Left renal pelvis (tissue), 4 donors: ENCODE measurements at regions not wholly inside any gene's neighbourhood (a gene's known extent, or its start where the extent isn't known, plus 50 kb on each side); places are given as distances from the start of the nearest gene placed in this dataset.

Experiments
- DNase-seq, 4 donors: peaks; one replicate each; pipeline ENCODE4 v3.0.0-alpha.2; 2013; ENCODE audit warnings: low read depth in 4 of 4, low spot score in 3 of 4

DNA sequence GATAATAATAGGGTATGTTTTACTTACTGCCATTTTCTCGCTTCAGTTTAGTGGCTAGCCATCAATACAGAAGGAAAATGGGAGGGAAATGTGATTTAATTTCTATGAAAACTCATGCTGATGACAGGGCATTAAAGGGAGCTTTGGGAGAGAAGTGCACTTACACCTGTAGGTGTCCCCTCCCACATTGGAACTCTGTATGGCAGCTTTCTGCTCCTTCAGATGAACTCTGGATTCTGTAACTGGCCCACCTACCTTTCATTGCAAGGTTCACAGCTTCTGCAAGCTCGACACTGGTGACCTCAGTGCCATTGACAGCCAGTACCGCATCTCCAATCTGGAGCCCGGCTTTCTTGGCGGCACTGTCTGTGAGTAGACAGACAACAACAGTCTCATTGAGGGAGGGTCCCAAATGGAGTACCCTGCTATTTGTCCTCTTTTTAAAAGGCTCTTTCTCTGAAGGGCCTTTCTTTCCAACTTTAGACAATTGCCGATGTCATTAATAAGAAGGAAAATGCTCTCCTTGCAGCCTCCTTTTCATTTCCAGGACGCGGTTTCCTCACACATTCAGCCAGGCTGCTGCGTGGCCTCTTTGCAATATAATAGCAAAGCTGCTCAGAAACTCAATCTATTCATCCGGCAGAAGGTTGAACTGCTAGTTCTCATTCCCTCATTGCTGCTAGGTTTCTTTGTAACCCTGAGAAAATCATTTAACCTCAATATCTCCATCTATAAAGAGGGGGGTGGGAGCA, 63.6 kb downstream of the NUDT12 start:
- no peak for DNase-seq

DNA sequence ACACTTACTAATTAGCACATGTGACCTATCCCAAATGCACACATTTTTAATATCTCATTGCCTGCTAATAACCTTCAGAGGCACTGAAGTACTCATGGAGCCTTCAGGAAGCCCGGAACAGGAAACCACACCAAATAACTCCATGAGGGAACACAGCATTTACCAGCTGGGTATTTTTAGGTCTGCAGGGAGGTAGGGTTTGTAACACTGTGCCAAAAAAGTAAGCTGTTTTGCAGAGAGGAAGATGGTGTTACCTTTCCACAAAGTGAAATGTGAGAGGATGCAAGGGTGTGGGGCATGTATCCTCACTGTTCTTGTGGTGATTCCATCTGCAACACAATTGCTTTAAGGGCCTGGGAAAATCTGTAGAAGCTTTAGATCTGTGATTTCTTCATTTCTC, 64.4 kb downstream of the NUDT12 start:
- DNase-seq: no peak

GRCh38 chr5:103497781-103498180, 64.8 kb downstream of the NUDT12 start:
- DNase-seq: no peak

DNA sequence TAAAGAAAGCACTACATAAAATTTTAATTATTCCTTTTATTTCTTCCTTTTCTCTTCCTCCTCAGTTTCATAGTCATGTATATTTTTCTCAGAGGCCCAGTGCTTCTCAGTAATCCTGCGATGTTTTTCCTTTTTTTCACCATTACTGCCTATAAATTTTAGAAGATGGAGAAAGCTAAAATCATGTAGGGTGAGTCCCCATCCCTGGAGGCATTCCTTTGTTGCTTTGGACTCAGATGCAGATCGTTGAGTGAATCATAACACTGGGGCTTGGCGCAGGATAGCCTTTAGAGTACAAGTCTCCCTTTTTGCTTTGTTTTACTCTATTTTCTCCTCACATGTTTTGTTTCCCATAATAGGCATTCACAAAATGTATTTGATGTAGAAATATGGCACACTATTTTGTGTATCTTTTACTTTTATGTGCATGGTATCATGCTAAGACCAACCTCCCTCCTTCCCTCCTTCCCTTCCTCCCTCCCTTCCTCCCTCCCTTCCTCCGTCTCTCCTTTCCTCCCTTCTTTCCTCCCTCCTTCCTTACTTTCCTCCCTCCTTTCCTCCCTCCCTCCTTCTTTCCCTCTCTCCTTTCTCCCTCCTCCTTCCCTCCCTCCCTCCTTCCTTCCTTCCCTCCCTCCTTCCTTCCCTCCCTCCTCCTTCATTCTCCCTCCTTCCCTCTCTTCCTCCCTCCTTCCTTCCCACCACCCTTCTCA, 72.4 kb downstream of the NUDT12 start:
- no peak for DNase-seq

GRCh38 chr5:103489307-103489706, 73.3 kb downstream of the NUDT12 start:
- no peak for DNase-seq

DNA sequence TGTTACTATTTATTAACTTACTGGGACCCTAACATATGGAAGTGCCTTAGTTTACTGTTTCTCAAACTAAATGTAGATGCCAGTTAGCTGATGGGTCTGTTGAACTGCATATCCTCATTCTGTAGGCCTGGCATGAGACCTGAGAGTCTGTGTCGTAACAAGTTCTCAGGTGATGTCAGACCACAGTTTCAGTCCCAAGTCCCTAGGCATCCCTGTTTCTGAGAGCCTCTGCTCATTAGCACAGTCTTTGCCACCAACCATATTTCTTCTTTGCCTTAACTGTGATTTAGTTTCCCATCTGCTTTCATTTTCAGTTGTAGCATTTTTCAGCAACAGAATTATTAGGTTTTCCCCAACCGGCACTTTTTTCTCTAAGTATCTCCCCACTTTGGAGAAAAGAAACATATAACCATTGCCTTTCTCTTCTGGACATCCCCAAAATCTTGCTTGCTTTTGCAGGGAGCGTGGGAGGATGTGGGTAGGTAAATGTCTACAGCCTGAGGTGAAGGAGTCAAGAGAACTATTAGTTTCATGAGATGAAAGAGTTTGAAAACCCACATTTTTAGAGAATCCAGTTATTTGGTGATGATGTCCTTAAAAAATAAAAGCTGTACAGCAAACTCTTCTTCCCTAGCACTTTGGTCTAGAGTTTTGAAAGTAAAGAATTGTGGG, 74.6 kb downstream of the NUDT12 start:
- no peak for DNase-seq

DNA sequence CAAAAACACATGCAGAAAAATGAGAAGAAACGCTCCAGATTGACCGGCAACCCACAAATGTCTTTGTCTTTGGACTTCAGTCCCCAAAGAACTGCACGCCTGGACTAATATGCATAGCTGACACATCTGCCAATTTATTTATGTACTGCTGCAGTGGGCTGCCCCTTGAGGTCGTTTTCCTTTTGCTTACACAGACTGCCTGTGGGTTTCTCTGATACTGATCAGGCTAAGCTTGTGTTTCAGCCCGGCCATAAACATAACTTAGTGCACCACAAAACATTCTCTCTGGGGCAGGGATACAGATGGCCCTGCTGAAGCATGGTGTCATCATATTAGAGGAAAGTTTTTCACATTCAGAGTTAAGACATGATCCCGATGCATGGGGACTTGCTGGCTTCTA, 75.4 kb downstream of the NUDT12 start:
- no peak for DNase-seq

DNA sequence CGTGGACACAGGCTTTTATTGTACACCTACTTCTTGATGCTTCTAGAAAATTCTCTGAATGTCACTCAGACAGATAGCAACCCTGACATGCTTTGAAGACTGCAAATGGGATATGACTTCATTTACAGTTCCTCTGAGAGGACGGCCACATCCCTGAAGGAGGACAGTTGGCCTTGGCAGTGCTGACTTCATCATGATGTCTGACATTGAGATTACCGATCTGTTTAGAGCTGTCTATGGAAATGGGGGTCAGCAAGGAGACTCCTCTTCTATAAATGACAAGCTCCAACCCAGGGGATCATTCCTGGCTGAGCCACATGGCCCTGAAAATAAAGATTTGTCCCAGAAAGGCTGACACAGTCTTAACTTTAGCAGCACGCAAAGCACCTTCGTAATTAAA, 75.8 kb downstream of the NUDT12 start:
- DNase-seq: no peak

- no peak for DNase-seq
Measured at GRCh38 chr5:103480246-103480645, 82.3 kb downstream of the NUDT12 start.

DNA sequence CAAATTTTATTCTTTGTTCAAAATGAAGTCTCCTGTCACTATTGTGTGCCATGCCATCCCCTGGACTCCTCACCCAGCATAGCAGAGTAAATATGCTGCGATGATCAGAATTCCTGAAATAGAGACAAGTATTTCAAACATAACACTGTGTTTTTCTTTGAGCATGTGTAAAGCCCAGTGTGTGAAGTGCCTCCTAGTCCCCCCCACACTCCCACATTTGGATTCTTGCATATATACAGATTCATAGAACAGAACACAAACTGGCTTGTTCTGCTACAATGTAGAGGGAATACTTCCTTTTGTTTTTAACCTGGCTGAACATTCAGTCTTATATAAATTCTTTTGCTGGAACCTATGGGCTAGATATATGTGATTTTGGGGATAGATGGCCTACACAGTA, 84.9 kb downstream of the NUDT12 start:
- no peak for DNase-seq

DNA sequence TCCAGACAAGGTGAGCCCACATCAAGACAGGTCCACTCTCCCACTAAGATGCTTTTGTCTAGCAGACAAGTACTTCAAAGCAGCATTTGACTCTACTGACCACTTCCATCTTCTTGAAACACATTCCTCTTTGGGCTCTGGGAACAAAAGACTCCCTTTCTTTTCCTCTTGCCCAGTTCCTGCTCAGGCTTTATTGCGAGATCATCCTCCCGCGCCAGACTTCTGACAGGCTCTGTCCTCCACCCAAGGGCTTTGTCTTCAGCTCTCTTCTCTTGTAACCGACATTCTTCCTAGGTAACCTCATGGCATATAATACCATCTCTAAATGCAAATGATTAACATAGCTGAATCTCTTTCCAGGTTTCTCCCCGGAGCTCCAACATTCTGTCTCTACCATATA, 85.8 kb downstream of the NUDT12 start:
- DNase-seq: no peak

GRCh38 chr5:103475629-103476240, 86.9 kb downstream of the NUDT12 start:
- DNase-seq: no peak

DNA sequence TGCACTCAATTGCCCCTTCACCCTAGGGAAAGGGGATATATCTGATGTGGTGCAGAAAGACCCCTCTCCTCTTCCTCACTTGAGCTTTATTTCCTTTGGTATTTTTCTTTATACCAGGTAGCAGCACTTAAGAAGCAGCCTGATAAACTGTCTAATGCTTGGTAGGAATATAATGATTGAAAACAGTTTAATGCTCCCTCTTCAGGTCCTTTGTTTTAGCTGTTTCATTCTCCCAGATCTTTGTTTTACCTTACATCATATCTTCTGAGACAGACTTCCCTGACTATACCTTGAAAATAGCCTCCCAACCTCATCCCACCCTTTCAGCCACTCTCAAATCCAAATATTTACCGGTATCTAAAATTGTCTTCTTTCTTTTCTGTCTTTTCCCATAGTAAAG, 87.9 kb downstream of the NUDT12 start:
- DNase-seq: no peak

DNA sequence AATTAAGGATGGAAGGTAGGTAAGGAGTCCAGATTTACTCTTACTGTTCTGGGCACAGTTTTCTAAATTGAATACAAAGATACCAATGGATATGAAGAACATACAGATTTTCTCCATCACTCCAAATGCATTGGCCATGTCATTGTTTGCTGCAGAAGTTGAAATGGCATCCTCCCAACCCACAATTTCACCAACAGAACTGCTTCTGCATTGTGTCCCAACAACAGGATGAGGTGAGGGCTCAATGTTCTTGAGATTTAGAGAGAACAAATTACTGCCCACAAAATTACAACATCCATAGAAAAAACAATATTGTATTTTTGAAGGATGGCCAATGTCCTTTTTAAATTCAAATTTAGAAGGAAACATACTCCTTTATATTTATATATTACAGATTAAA, 88.9 kb downstream of the NUDT12 start:
- DNase-seq: no peak

- DNase-seq: no peak
Measured at GRCh38 chr5:103472830-103473229, 89.8 kb downstream of the NUDT12 start.

DNA sequence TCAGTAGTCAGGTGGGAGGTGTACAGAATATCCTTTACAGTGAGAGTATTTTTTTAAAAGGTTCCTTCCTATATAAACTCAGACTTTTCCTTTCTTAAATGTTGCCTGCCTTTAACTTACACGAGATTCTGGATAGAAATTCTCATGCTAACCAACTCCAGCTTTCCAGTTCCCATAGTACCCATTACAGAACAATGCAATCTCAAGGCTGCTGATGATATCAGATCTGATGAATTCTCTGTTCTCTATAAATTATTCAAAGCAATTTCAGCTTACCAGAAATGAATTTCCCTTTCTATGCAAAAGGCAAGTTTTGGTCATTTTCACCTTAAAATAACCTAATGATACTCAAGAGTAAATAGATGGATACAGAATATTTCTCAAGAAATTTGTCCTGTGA, 90.3 kb downstream of the NUDT12 start:
- no peak for DNase-seq

- no peak for DNase-seq
Measured at GRCh38 chr5:103469288-103470040, 93.1 kb downstream of the NUDT12 start.

- no peak for DNase-seq
Measured at GRCh38 chr5:103467831-103468230, 94.8 kb downstream of the NUDT12 start.

DNA sequence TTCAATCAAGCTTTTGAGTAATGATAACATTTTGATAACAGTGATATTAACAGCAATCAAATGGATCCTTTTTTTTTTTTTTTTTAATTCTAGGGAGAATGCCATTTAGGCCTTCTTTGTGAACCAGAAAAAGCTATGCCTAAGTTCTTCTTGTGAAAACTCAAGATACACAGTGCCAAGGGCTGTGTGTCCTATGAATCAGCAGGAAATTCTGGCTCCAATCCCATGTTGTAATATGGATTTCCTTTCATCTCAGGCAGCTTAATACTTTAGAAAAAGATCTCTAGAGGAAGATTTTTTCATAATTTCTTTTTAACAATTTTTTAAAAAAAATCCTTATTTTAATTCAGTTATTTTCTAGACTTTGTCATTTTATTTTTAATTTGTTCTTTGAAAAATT, 96.1 kb downstream of the NUDT12 start:
- DNase-seq: no peak

- DNase-seq: no peak
Measured at GRCh38 chr5:103465891-103466290, 96.7 kb downstream of the NUDT12 start.
